B cell (primary cell): ENCODE measurements at regions not wholly inside any gene's neighbourhood (a gene's known extent, or its start where the extent isn't known, plus 50 kb on each side); places are given as distances from the start of the nearest gene placed in this dataset.

ENCODE experiments used
- ATAC-seq: fragments of 200-7000 bp; cut with Tn5 transposase; one replicate; pipeline ENCODE4 v1.10.0; 2021; ENCODE audit warnings: low read depth, mild to moderate bottlenecking, moderate number of reproducible peaks, moderate library complexity
- CTCF ChIA-PET: fragments of 350-600 bp; sonication (Branson Sonifier 250); formaldehyde crosslinking; loops from one replicate; lab custom pipeline; 2021; ENCODE audit warnings: antibody characterized with exemption, inconsistent platforms; lab: Charles Lee
- POLR2A ChIA-PET: fragments of 350-600 bp; sonication (Branson Sonifier 250); formaldehyde crosslinking; loops from one replicate; lab custom pipeline; 2021; ENCODE audit warnings: antibody characterized with exemption; lab: Charles Lee
- DNase-seq: peaks from one replicate; pipeline ENCODE4 v3.0.0; 2013
- H2AFZ ChIP-seq: 2 replicates; pipeline ENCODE4 v1.6.1; 2012; ENCODE audit warnings: mild to moderate bottlenecking, low read depth, low read length; ENCODE audit not compliant: insufficient read depth, poor library complexity, severe bottlenecking
- H3K27ac ChIP-seq, 2 donors: 1 replicate in 1 of 2; 2 replicates in 1 of 2; pipeline ENCODE4 v1.5.1; 2012 to 2013; ENCODE audit warnings: low read length in 2 of 2, mild to moderate bottlenecking in 2 of 2, moderate library complexity in 1 of 2
- H3K27me3 ChIP-seq, 4 experiments: fragments of 200-600 bp in 1 of 4; sonication (generic) in 1 of 4; replicated peaks in 1 of 4; 1 replicate in 2 of 4; 2 replicates in 2 of 4; pipeline versions ENCODE4 v1.6.1 to v1.7.0; 2013 to 2016; ENCODE audit warnings: low read length in 3 of 4, mild to moderate bottlenecking in 2 of 4, mixed read lengths in 1 of 4, moderate library complexity in 1 of 4; ENCODE audit not compliant: insufficient read depth in 4 of 4, control insufficient read depth in 3 of 4; ENCODE audit errors: control extremely low read depth in 1 of 4
- H3K36me3 ChIP-seq, 2 experiments: replicated peaks in 1 of 2; 1 replicate in 1 of 2; 2 replicates in 1 of 2; pipeline versions ENCODE4 v1.6.1 to v1.7.1; 2013; ENCODE audit warnings: low read length in 1 of 2; ENCODE audit not compliant: insufficient read depth in 2 of 2, control insufficient read depth in 1 of 2; ENCODE audit errors: control extremely low read depth in 1 of 2, extremely low read depth in 1 of 2
- H3K4me1 ChIP-seq, 2 donors: fragments of 200-600 bp in 1 of 2; sonication (generic) in 1 of 2; 1 replicate in 1 of 2; 2 replicates in 1 of 2; pipeline versions ENCODE4 v1.5.1 to v1.6.1; 2013 to 2017; ENCODE audit warnings: low read length in 2 of 2; ENCODE audit not compliant: control insufficient read depth in 2 of 2, insufficient read depth in 2 of 2
- H3K4me2 ChIP-seq: replicated peaks from 2 replicates; pipeline ENCODE3; 2012; ENCODE audit warnings: mild to moderate bottlenecking, low read depth, low read length; ENCODE audit not compliant: poor library complexity, severe bottlenecking
- H3K4me3 ChIP-seq, 5 experiments: fragments of 200-600 bp in 1 of 5; sonication (generic) in 1 of 5; 1 replicate in 3 of 5; 2 replicates in 2 of 5; pipeline versions ENCODE4 v1.5.1 to v1.7.0; 2011 to 2016; ENCODE audit warnings: low read length in 4 of 5, mild to moderate bottlenecking in 4 of 5, low read depth in 2 of 5, control low read depth in 1 of 5, moderate library complexity in 1 of 5; ENCODE audit not compliant: insufficient read depth in 1 of 5; ENCODE audit errors: control extremely low read depth in 1 of 5, extremely low read depth in 1 of 5
- H3K79me2 ChIP-seq: fragments of 200-600 bp; sonication (generic); one replicate; pipeline ENCODE4 v1.6.0; 2016; ENCODE audit warnings: low read length; ENCODE audit not compliant: control insufficient read depth, insufficient read depth
- H3K9ac ChIP-seq: fragments of 200-600 bp; sonication (generic); 2 replicates; pipeline ENCODE4 v1.6.1; 2017; ENCODE audit warnings: mild to moderate bottlenecking, low read length, moderate library complexity
- H3K9me3 ChIP-seq, 3 donors: one replicate each; pipeline versions ENCODE4 v1.6.1 to v1.7.1; 2013; ENCODE audit warnings: low read length in 2 of 3; ENCODE audit not compliant: control insufficient read depth in 2 of 3, insufficient read depth in 1 of 3; ENCODE audit errors: control extremely low read depth in 1 of 3
- H4K20me1 ChIP-seq: 2 replicates; pipeline ENCODE4 v1.6.0; 2012; ENCODE audit warnings: mild to moderate bottlenecking, low read length; ENCODE audit not compliant: insufficient read depth, control insufficient read depth, poor library complexity, severe bottlenecking
- H3K27ac Mint-ChIP-seq: one replicate; pipeline ENCODE4 v1.8.0; 2021; ENCODE audit warnings: mixed read lengths
- H3K27me3 Mint-ChIP-seq: one replicate; pipeline ENCODE4 v1.8.0; 2021; ENCODE audit warnings: mixed read lengths
- H3K4me1 Mint-ChIP-seq: one replicate; pipeline ENCODE4 v1.8.0; 2021; ENCODE audit warnings: mixed read lengths
- H3K4me3 Mint-ChIP-seq: one replicate; pipeline ENCODE4 v1.8.0; 2021; ENCODE audit warnings: mixed read lengths
- H3K9me3 Mint-ChIP-seq: one replicate; pipeline ENCODE4 v1.8.0; 2022; ENCODE audit warnings: mixed read lengths; ENCODE audit not compliant: insufficient read depth
- CTCF ChIP-seq: fragments of 200-600 bp; IDR thresholded peaks from one replicate; pipeline ENCODE4 v1.8.0; 2022; ENCODE audit warnings: antibody characterized with exemption, mild to moderate bottlenecking
- EZH2 ChIP-seq: IDR thresholded peaks from 2 replicates; pipeline ENCODE4 v1.6.1; 2012; ENCODE audit warnings: borderline replicate concordance, low read depth, mild to moderate bottlenecking, moderate library complexity, low read length; ENCODE audit not compliant: insufficient read depth, poor library complexity, severe bottlenecking
- WGBS: methylation state at CpG from one replicate; pipeline ENCODE4 v1.1.5; 2013; ENCODE audit warnings: missing lambda C conversion rate; ENCODE audit not compliant: insufficient coverage; 5-methylcytosine and 5-hydroxymethylcytosine counted together
- intact Hi-C: fragments of 100-400 bp; cut with micrococcal nuclease; formaldehyde crosslinking; loops from one replicate; pipeline ENCODE4 v1.10.0; 2022

- Histone ChIP-seq H3K79me2 (no peaks in the 10 kb centered on the region), H3K4me1 (no peaks in the 10 kb centered on the region), H4K20me1 (no peaks in the 10 kb centered on the region), H3K27ac (no peak overlapping the region), H3K4me2 (no peak overlapping the region), H3K4me3 (no peak overlapping the region), H3K27me3 (no peaks in the 10 kb centered on the region), H2AFZ (no peak overlapping the region), H3K36me3 (no peaks in the 10 kb centered on the region), H3K9ac (no peak overlapping the region), H3K9me3 (peaks cover 0 to 5% (median 0%) of the 10 kb centered on the region in 3 donors)
- DNase-seq (no peak), ATAC-seq (no peak)
- H3K9me3 Mint-ChIP-seq = no peaks in the 10 kb centered on the region
- H3K27me3 Mint-ChIP-seq = no peaks in the 10 kb centered on the region
- no peak overlapping the region for H3K4me3 Mint-ChIP-seq
- ChIA-PET POLR2A (no interaction called here), CTCF (no interaction called here)
- no peak overlapping the region for H3K27ac Mint-ChIP-seq
- intact Hi-C loops = no loop called here
- 100% methylated on average over 1 of the region's 1 CpG for WGBS
- TF ChIP-seq CTCF = no peak
- no peak for TF ChIP-seq EZH2
- no peaks in the 10 kb centered on the region for H3K4me1 Mint-ChIP-seq
Measured at GRCh38 chr4:175542786-175543185, 269.3 kb downstream of the GPM6A start.

- Histone ChIP-seq H3K4me3 (no peak overlapping the region), H3K9ac (no peak overlapping the region), H3K4me2 (no peak overlapping the region), H2AFZ (no peak overlapping the region), H3K4me1 (no peaks in the 10 kb centered on the region), H3K27me3 (no peaks in the 10 kb centered on the region), H4K20me1 (no peaks in the 10 kb centered on the region), H3K27ac (no peak overlapping the region), H3K9me3 (no peaks in the 10 kb centered on the region), H3K36me3 (no peaks in the 10 kb centered on the region), H3K79me2 (no peaks in the 10 kb centered on the region)
- H3K27ac Mint-ChIP-seq = no peak overlapping the region
- peaks cover 2% of the 10 kb centered on the region for H3K4me1 Mint-ChIP-seq
- H3K27me3 Mint-ChIP-seq = no peaks in the 10 kb centered on the region
- CTCF ChIA-PET = interaction anchor here (1.0 kb wide), 1 partner anchor 1485 kb away, joined by 3 read pairs; no protein-coding TSS in a partner anchor
- H3K9me3 Mint-ChIP-seq = no peaks in the 10 kb centered on the region
- DNase-seq = no peak
- no peak overlapping the region for H3K4me3 Mint-ChIP-seq
- intact Hi-C loops = no loop called here
- TF ChIP-seq EZH2 (no peak), CTCF (no peak)
- ATAC-seq = no peak
- POLR2A ChIA-PET = no interaction called here
- WGBS = 90% methylated on average over 2 of the region's 6 CpGs
Measured at GRCh38 chr4:175559126-175559525, 252.9 kb downstream of the GPM6A start.
